ENCODE measurements at regions not wholly inside any gene's neighbourhood (a gene's known extent, or its start where the extent isn't known, plus 50 kb on each side); places are given as distances from the start of the nearest gene placed in this dataset.

DNA sequence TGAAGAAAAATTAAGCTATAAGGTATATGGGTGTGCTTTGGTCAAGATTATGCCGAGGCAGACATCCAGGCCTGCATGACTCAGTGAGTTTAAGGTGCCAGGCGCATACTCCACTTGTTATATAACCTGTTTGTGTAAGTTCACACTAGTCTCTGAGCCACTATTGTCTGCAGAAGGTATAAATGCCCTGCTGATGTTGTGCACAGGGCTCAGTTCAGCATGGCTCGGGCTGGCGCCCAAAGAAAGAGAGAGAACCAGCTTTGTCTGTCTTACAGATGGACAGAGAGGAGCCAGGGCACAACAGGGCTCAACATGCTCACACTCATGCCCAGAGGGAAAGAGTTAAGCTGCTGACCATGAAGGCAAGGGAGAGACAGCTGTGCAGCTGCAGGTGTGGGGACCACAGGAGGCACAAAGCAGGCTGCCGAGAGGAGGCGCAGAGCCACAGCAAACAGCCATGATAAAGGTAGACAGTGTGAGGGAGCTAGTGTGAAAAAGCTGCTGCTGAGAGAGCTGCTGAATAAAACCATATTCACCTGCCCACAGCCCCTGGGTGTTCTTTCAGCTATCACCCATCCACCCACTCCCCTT is 1587.6 kb upstream of the C9orf72 start:
- Histone ChIP-seq H4K20me1 (ENCODE audit: insufficient read depth) (no peaks in the 10 kb centered on the region), H3K9ac (ENCODE audit: low read length) (no peak overlapping the region), H3K36me3 (ENCODE audit: control insufficient read depth in 1 of 2, insufficient read depth in 2 of 2, low read length in 2 of 2) (no peaks in the 10 kb centered on the region), H3K9me3 (ENCODE audit: control insufficient read depth in 1 of 2, insufficient read depth in 1 of 2, low read depth in 1 of 2, low read length in 2 of 2) (no peaks in the 10 kb centered on the region), H3K27me3 (ENCODE audit: insufficient read depth, low read length) (no peaks in the 10 kb centered on the region), H3K4me1 (ENCODE audit: control insufficient read depth in 1 of 2, insufficient read depth in 2 of 2, low read length in 2 of 2) (no peaks in the 10 kb centered on the region), H3K27ac (ENCODE audit: low read depth, low read length) (no peak overlapping the region), H3K4me2 (ENCODE audit: low read length) (no peak overlapping the region), H2AFZ (ENCODE audit: low read depth, low read length, poor library complexity, severe bottlenecking) (no peak overlapping the region), H3K79me2 (ENCODE audit: insufficient read depth, low read length) (no peaks in the 10 kb centered on the region), H3K4me3 (replicated peaks in 1 of 2; ENCODE audit: low read depth in 1 of 2, low read length in 2 of 2) (no peak overlapping the region), H3K9me2 (ENCODE audit: insufficient read depth) (no peaks in the 10 kb centered on the region)
- no peak for TF ChIP-seq SRF (IDR thresholded peaks at IDR 0.05; ENCODE audit: low read depth)
- no peak for TF ChIP-seq YY1 (IDR thresholded peaks at IDR 0.05; ENCODE audit: extremely low read depth, insufficient replicate concordance, low read depth, low read length)
- no peak for TF ChIP-seq TCF7L2 (IDR thresholded peaks at IDR 0.05; ENCODE audit: borderline replicate concordance, extremely low read depth, insufficient read depth, insufficient read length)
- TF ChIP-seq, protein P1, sequence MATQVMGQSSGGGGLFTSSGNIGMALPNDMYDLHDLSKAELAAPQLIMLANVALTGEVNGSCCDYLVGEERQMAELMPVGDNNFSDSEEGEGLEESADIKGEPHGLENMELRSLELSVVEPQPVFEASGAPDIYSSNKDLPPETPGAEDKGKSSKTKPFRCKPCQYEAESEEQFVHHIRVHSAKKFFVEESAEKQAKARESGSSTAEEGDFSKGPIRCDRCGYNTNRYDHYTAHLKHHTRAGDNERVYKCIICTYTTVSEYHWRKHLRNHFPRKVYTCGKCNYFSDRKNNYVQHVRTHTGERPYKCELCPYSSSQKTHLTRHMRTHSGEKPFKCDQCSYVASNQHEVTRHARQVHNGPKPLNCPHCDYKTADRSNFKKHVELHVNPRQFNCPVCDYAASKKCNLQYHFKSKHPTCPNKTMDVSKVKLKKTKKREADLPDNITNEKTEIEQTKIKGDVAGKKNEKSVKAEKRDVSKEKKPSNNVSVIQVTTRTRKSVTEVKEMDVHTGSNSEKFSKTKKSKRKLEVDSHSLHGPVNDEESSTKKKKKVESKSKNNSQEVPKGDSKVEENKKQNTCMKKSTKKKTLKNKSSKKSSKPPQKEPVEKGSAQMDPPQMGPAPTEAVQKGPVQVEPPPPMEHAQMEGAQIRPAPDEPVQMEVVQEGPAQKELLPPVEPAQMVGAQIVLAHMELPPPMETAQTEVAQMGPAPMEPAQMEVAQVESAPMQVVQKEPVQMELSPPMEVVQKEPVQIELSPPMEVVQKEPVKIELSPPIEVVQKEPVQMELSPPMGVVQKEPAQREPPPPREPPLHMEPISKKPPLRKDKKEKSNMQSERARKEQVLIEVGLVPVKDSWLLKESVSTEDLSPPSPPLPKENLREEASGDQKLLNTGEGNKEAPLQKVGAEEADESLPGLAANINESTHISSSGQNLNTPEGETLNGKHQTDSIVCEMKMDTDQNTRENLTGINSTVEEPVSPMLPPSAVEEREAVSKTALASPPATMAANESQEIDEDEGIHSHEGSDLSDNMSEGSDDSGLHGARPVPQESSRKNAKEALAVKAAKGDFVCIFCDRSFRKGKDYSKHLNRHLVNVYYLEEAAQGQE (IDR thresholded peaks at IDR 0.05; ENCODE audit: low read depth) = no peak
- TF ChIP-seq JUND (IDR thresholded peaks at IDR 0.05) = no peak
- TF ChIP-seq FOSL1 (IDR thresholded peaks at IDR 0.05; ENCODE audit: low read depth) = no peak
- no peak for TF ChIP-seq EZH2phosphoT487 (IDR thresholded peaks at IDR 0.05; ENCODE audit: borderline replicate concordance)
- TF ChIP-seq ZFX (IDR thresholded peaks at IDR 0.05) = no peak
- TF ChIP-seq POLR2A (IDR thresholded peaks at IDR 0.05; ENCODE audit: borderline replicate concordance, extremely low read depth, insufficient read depth, insufficient read length) = no peak
- TF ChIP-seq, protein P2, sequence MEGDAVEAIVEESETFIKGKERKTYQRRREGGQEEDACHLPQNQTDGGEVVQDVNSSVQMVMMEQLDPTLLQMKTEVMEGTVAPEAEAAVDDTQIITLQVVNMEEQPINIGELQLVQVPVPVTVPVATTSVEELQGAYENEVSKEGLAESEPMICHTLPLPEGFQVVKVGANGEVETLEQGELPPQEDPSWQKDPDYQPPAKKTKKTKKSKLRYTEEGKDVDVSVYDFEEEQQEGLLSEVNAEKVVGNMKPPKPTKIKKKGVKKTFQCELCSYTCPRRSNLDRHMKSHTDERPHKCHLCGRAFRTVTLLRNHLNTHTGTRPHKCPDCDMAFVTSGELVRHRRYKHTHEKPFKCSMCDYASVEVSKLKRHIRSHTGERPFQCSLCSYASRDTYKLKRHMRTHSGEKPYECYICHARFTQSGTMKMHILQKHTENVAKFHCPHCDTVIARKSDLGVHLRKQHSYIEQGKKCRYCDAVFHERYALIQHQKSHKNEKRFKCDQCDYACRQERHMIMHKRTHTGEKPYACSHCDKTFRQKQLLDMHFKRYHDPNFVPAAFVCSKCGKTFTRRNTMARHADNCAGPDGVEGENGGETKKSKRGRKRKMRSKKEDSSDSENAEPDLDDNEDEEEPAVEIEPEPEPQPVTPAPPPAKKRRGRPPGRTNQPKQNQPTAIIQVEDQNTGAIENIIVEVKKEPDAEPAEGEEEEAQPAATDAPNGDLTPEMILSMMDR (IDR thresholded peaks at IDR 0.05 in 2 of 3, conservative IDR thresholded peaks at IDR 0.05 in 1 of 3; ENCODE audit: borderline replicate concordance in 1 of 3, insufficient read depth in 1 of 3, low read depth in 2 of 3, low read length in 2 of 3) = no peak
- TF ChIP-seq SP1 (IDR thresholded peaks at IDR 0.05; ENCODE audit: low read depth) = no peak
- TF ChIP-seq ZNF274 (IDR thresholded peaks at IDR 0.05; ENCODE audit: low read depth, low read length) = no peak
- no peak for TF ChIP-seq CBX3 (IDR thresholded peaks at IDR 0.05; ENCODE audit: low read depth)
- CTCF ChIA-PET = no interaction called here
- intact Hi-C loops (cut with micrococcal nuclease) = no loop called here
- BruUV-seq (replicated peaks) = no TSS peak
- DNase-seq (ENCODE audit: low read depth, low spot score) = no peak
- RAD21 ChIA-PET (ENCODE audit: low non-redundant PET in 1 of 2, low total read pairs in 2 of 2, uncharacterized antibody in 2 of 2, unreplicated experiment in 2 of 2) = no interaction called here
- POLR2A ChIA-PET = no interaction called here
- no peak for ATAC-seq
